GM21576 (cell line): ENCODE measurements at regions not wholly inside any gene's neighbourhood (a gene's known extent, or its start where the extent isn't known, plus 50 kb on each side); places are given as distances from the start of the nearest gene placed in this dataset.
"Not testable (repeated sequence)": the region's sequence is repeated elsewhere in the genome, so short reads cannot be mapped to it uniquely, and the experiment has no call there.

Experiments used
- ATAC-seq: cut with Tn5 transposase; IDR thresholded peaks from one replicate; pipeline ENCODE4 v1.9.1; 2021; ENCODE audit warnings: mild to moderate bottlenecking, moderate library complexity; ENCODE audit not compliant: unreplicated experiment

DNA sequence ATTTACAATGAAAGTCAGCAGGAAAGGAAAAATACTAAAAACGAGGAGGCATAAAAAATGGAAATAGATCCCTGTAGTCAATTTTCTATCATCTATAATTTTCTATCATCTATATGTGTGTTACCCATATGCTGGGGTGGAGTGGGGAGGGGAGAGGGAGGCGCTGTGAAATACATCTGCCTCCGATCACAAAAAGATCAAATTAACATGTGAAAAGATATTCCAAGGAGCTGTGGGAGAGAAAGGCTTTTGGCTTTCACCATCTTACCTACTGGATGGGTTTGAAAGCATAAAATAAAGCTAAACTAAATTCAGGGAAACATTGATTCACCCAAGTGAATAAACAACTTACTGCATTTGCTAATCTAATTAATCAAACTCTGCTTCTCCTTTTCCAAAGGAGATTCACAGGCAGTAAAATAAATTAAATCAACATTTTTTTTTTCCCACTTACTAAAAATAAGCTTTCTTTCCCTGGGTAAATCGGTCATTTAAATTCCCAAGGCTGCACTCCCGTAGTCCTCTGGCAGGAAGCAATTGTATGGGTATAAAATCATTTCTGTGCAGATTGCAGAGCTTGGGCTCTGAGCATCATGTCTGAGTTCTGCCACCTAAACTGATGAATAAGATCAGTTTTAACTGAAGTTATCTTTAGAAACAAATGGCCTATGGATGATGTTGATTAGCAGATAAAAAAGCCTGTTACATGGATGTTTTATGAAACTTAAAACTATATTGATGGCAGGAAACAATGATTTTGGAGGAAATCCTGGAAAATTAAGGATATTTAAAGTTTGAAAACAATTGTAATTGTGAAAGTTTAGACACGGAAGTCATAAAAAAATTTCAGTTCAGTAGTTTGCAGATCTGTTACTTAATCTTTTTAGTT is 147.9 kb downstream of the SOX4 start:
- ATAC-seq = no peak

DNA sequence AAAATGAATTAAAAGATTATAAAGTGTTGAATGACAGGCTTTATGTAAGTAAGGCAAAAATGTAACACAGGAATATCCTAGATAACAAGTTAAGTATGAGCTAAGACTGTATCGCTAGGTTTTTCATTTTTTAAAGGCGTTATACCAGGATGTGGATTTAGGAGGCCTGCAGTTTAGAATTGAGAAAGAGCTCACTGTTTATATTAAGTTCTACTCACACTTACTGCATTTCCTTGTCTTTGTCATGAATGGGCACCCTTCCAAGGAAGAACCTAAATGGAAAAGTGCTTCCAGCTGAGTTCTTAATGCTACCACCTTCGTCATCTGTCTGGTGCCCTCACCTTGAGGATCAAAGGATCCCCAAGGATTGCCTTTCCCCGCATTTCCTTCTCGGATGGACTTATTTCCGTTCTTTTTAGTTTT is 148.7 kb downstream of the SOX4 start:
- no peak for ATAC-seq

DNA sequence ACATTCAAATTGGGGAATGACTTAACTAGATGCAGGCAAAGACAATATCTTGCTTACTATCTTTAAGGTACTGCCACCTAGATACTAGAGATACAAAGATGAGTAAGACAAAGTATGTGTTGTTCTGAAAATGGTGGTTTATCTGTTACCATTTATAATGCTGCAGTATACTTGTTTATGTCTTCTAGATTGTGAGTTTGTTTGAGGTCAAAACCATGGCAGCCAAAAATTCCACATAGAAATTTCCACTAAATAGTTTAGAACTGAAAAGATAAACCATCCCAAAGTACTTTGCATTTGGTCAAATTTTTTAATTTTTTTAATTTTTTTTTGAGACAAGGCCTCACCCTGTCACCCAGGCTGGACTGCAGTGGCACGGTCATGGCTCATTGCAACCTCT is 150.8 kb downstream of the SOX4 start:
- ATAC-seq = no peak

DNA sequence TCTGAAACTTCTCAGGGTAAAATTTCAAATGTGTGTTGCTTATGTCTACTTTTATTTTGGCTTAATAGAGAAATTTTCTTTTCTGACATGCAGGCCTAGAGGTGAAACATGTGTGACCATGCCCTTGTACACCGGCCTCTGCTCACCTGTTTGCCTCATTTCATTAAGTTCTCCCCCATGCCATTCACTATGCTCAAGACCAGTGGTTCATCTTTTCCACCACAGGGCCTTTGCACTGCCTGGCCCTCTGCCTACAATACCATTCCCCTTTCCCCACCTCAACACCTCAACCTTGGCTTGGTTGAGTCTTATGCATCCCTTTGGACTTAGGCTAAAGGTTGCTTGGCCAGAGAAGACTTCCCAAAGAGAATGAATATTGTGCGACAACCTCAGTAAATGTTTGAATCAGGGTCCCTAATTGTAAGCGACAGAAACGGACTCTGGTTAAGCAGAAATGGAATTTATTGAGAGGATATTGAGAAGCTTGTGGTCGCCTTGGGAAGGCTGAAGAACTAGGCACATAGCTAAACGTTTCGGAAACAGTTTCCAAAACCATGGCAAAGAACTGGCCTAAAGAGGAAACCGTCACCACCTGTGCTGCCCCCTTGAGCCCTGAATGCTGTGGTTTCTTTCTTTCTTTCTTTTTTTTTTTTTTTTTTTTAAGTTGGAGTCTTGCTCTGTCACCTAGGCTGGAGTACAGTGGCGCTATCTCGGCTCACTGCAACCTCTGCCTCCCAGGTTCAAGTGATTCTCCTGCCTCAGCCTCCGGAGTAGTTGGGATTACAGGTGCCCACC is 152.2 kb downstream of the SOX4 start:
- ATAC-seq = no peak

DNA sequence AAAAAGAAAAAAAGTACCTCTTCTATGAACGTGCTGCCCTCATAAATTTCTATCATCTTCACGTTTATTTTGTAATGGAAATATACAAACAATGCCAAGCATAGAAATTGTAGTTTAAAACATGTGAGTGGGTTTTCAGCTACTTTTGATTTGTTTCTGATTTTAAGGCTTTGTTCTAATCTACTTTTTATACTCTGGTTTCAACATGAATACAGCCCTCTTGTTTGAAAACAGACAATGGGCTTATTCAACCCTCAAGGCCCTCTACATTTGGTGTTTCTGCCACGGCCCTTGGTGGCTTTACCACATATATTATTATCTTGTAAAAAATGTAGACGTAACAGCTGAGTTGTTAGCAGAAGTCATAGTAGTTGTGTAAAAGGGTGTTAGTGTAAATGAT is 153.9 kb downstream of the SOX4 start:
- ATAC-seq = no peak

DNA sequence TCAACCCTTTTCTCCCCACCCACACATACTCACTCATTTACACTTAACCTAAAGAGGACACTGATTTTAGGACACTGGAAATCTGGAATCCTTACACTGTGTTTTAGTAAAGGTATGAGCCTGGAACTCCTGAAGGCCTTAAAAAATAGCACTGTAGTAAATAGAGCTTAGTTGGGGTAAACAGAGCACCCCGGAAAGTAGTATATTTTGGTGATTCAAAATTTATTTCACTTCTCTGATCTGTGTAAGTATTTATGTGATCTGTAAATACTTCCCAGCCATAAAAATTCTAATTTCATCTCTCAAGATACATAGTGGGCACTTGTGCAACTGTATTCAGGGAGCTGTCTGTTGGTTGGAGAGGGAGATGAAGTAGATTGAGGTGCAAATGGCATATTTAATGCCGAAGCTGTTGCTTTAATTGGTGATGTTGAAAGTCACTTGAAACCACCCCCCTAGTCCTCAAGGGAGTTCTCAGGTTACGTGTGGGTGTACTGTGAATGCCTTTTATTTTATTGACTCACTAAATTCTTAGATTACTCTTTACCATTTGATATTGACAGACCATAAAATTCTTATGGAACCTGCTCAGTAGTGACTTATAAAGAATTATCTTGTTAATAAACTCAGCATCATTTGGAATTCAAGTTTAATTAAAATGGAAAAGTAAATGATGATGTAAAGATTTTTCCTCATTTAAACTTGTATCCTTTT is 154.9 kb downstream of the SOX4 start:
- no peak for ATAC-seq

DNA sequence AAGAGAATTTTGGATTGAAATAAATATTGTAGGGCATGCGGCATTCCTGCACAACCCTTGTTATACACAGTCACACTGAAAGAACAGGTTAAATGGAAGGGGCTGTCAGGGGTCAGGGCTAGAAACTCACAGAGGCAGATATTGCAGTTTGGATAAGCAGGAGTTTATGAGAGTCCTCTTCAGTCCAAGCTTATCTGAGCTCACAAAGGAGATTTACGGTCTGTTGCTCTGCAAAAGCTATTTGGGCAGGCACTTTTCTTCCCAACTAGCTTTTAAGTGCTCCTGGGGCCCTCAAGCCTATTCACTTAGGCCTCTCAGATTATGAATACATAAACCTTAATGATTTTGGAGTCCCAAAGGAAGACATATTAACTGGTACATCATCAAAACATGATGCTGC is 156.2 kb downstream of the SOX4 start:
- ATAC-seq = no peak

DNA sequence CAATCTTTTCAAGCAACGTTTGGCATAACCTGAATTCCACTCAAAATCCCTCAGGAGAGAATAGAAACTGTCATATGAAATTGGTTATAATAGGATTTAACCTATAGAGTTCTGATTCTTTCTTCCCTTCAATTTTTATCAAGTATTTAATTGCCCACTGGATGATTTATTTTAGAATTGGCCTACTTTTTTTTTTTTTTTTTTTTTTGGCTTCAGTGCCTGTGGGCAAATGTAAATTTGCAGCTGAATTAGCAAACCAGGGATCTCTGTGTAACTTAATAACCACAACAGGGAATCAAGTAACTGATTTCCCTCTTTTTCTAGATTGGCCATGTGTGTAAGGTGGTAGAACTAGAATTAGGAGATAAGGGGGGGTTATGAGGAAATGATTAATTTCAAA is 157.0 kb downstream of the SOX4 start:
- no peak for ATAC-seq

DNA sequence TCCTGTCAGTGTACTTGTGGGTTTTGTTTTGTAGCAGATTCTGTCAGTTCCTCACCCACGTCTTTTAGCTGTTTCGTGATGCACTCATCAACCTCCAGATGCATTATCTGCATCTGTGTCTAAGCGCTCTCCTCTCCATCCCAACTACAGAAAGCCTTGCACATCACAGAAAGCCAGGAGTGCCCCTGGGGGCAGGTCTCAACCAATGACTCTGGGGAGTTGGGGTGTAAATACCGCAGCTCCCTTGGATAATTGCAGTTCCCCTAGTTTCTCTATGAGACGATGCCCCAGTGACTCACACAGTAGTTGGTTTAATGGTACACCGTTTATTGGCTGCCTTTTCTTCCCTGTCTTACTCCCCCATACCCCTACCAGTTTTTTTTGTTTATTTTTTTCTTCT is 158.1 kb downstream of the SOX4 start:
- no peak for ATAC-seq

DNA sequence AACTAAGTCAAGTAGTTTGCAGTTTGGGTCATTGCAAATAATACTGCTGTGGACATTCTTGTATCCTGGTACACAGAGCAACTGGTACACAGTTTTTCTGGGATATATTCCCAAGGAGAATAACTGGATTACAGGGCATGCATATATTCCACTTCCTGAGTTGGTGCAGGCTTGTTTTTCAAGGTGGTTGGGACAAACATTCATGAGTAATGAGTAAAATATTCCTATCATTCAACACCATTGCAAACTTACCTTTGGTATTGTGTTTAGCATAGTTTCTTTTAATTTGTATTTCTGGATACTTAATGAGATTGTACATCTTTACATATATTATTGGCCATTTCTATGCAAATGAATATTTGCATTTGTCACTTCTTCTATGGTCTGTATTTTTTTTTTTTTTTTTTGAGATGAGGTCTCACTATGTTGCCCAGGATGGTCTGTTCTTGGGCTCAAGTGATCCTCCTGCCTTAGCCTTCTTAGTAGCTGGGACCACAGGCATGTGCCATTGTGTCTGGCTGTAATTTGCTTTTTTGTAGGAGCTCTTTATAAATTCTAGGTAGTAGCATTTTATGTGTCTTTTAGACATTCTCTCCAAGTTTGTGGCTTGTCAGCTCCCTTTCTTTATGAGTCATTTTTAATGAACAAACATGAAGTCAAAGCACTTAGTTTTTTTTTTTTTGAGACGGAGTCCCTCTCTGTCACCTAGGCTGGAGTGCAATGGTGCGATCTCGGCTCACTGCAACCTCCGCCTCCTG is 158.7 kb downstream of the SOX4 start:
- ATAC-seq = no peak

DNA sequence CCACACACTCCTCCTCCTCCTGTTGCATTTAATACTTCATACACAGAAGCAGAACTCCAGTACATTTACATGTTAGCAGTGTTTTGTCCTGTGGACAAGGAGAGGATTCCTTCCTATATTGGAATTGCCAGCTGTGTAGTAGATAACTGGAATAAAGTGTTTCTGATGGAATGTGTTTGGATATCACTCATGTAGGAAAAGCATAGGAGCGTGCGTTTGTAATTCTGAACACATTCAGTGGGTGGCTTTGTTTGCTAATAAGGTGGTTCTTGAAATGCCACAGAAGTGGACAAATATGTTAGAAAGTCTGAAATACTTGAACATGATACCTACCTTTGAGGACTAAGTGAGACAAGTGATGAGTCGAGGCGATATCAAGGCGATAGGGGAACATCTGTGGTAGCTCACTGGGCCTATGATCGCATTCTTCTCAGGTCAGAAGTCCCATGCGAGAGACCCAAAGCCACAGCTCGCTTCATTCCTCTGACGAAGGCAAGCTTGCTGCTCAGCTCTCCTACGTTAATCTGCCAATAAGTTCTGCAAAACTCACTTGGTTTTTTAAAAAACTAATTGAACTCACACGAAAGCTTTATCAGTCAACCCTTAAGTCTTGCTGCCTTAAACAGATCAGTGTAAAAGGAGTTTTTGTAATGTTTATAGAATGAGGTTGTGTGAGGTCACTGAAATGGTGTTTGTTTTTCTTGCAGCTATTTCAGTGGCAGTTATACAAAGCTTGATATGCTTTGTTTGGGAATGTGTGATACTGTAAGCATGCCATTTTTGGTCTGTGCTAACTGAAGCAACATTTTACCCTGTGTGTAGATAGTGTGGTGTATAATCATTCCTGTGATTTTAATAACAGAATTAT is 159.9 kb downstream of the SOX4 start:
- ATAC-seq = no peak

DNA sequence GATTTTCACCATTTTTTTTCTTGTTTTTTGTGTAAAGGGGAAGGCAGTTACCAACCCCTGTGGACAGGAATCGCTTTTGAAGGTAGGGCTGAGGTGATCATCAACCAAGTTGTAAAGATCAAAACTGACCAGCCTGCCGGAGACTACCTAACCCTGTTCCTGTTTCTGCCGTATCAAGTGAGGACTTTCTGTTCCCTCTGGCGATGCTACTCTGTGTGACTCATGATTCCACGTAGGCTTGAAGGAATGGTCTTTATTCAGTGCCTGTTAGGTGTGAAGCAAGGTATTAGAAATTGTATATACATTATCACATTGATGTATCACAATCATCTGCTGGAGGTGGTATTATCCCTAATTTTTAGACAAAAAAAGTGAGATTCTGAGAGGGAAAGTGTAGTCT is 161.3 kb downstream of the SOX4 start:
- ATAC-seq = no peak

DNA sequence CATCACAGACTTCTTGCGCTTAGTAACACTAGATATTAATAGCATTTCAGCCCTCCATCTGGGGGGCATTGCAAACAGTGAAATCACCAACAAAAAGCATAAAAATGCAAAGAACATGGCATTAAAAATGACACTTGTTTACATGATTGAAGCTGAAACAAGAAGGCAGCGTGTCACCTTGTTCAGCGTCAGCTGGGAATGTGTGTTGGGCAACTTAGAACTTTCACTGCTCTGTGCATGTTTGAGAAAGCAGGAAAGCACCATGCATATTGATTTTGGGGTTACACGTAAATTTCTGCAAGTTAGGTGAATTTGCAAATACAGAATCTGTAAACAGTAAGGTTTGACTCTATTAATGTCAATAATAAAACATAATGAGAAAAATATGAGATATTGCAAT is 162.9 kb downstream of the SOX4 start:
- no peak for ATAC-seq

DNA sequence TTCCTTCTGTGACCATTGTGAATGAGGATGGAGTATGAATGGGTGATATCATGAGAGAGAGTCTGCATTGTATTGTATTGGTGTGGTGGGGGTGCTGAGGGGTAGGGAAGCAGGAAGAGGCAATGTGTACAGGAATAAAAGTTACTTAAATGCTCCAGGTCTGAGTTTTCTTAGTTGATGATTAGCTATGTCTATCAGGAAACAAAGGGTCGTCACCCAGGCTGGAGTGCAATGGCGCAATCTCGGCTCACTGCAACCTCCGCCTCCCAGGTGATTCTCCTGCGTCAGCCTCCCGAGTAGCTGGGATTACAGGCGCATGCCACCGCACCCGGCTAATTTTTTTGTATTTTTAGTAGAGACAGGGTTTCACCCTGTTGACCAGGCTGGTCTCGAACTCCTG is 163.8 kb downstream of the SOX4 start:
- not testable (repeated sequence) for ATAC-seq

DNA sequence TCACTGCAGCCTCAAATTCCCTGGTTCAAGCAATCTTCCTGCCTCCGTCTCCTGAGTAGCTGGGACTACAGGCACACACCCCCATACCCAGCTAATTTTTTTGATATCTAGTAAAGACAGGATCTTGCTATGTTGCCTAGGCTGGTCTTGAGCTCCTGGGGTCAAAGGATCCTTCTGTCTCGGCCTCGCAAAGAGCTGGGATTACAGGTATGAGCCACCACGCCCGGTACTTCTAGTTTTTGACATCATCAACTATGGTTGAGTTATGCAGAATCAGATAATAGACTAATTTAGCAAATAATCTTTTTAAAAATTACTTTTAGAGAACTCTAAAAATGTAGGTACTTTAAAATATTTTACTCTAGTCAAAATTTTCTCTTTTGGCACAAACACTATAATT is 166.2 kb downstream of the SOX4 start:
- no peak for ATAC-seq

DNA sequence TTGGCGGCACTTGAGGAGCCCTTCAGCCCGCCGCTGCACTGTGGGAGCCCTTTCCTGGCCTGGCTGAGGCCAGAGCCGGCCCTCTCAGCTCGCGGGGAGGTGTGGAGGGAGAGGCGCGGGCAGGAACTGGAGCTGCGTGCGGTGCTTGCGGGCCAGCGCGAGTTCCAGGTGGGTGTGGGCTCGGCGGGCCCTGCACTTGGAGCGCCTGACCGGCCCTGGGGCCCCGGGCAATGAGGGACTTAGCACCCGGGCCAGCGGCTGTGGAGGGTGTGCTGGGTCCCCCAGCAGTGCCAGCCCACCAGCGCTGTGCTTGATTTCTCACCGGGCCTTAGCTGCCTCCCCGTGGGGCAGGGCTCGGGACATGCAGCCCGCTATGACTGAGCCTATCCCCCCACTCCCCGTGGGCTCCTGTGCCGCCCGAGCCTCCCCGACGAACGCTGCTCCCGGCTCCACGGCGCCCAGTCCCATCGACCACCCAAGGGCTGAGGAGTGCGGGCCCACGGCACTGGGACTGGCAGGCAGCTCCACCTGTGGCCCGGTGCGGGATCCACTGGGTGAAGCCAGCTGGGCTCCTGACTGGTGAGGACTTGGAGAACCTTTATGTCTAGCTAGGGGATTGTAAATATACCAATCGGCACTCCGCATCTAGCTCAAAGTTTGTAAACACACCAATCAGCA is 167.6 kb downstream of the SOX4 start:
- ATAC-seq = not testable (repeated sequence)

DNA sequence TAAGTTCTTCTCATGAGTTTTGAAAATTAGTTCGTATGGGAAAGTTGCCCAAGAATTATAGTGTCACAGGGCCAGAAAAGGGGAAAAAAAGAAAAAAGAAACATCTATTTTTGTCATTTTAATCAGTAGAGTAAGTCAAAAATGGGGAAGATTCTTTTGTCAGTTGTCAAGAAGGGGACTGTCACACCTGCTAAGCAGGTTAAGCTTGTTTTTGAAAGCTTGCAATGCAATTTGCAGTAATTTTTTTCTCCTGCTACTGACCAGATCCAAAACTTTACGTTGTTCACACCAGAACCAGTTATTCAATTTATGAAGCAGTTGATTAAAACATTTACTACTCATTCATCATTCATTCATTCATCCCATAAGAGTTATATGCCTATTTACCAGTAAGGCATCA is 171.4 kb downstream of the SOX4 start:
- no peak for ATAC-seq

DNA sequence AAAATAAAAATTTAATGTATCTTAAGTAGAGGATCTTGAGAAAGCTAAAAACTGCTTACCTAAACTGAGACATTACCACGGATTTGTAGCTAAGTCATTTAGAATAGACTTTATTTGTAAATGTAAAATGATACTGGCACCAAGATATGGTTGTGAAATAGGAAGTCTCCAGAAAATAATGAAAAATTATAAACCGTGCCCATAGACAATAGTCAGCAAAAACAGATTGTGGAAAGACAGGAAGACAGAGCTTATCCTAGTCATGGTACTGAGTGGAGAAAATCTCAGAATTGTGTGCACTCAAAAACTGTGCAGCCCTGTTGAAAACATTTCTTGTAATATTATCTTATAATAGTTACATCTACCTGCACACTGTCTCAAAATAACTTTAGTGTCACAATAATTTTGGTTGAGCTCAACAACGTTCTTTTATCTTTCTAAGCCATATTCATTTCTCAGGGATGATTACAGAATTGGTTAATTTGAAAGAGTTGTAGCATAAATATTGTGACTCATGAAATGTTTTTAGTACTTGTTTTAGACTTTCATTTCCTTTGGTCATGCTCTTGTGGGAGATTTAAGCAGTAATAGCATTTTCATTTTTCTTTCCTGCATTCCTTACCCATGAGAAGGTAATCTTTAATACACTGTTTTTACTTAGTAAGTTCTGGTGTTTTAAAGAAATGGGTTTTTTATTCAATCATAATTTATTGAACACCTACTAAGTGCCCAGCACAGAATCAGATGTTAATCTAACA is 174.5 kb downstream of the SOX4 start:
- ATAC-seq = no peak
